NCI-H1436 (cell line): ENCODE measurements at regions not wholly inside any gene's neighbourhood (a gene's known extent, or its start where the extent isn't known, plus 50 kb on each side); places are given as distances from the start of the nearest gene placed in this dataset.

ENCODE experiments used
- DNase-seq: peaks from one replicate; lab custom pipeline; 2025; lab: John Stamatoyannopoulos, UW

- DNase-seq, result no peak
These were observed 86.5 kb upstream of the NPVF start for GRCh38 chr7:25314731-25315267.

- DNase-seq, result no peak
These were observed 88.1 kb upstream of the NPVF start for GRCh38 chr7:25316366-25316765.

GRCh38 chr7:25318047-25318446, 89.8 kb upstream of the NPVF start:
- peak; percentile 44 for DNase-seq

GRCh38 chr7:25319707-25320106, 91.4 kb upstream of the NPVF start:
- no peak for DNase-seq

- DNase-seq, result no peak
These were observed 92.5 kb upstream of the NPVF start for GRCh38 chr7:25320791-25321190.

- DNase-seq, result no peak
These were observed 93.1 kb upstream of the NPVF start for GRCh38 chr7:25321424-25321823.

- no peak for DNase-seq
These were observed 94.2 kb upstream of the NPVF start for GRCh38 chr7:25322473-25322872.

GRCh38 chr7:25325186-25325757, 97.0 kb upstream of the NPVF start:
- no peak for DNase-seq

- no peak for DNase-seq
These were observed 98.3 kb upstream of the NPVF start for GRCh38 chr7:25326501-25327156.

GRCh38 chr7:25329815-25330214, 101.5 kb upstream of the NPVF start:
- no peak for DNase-seq

- DNase-seq, result no peak
These were observed 105.1 kb upstream of the NPVF start for GRCh38 chr7:25333296-25333928.

GRCh38 chr7:25347360-25348066, 119.2 kb upstream of the NPVF start:
- no peak for DNase-seq

- DNase-seq, result no peak
These were observed 119.8 kb upstream of the NPVF start for GRCh38 chr7:25348104-25348503.

- DNase-seq, result no peak
These were observed 121.2 kb upstream of the NPVF start for GRCh38 chr7:25349283-25350017.

GRCh38 chr7:25350041-25350440, 121.8 kb upstream of the NPVF start:
- no peak for DNase-seq

- DNase-seq, result no peak
These were observed 123.5 kb upstream of the NPVF start for GRCh38 chr7:25351761-25352160.

- no peak for DNase-seq
These were observed 124.9 kb upstream of the NPVF start for GRCh38 chr7:25353196-25353595.

GRCh38 chr7:25353732-25354131, 125.4 kb upstream of the NPVF start:
- DNase-seq, result no peak

GRCh38 chr7:25356534-25357151, 128.4 kb upstream of the NPVF start:
- no peak for DNase-seq

- peak; percentile 25 for DNase-seq
These were observed 130.6 kb upstream of the NPVF start for GRCh38 chr7:25358926-25359325.

GRCh38 chr7:25359471-25360059, 131.3 kb upstream of the NPVF start:
- peak; percentile 95 for DNase-seq
